ENCODE measurements at regions not wholly inside any gene's neighbourhood (a gene's known extent, or its start where the extent isn't known, plus 50 kb on each side); places are given as distances from the start of the nearest gene placed in this dataset.

DNA sequence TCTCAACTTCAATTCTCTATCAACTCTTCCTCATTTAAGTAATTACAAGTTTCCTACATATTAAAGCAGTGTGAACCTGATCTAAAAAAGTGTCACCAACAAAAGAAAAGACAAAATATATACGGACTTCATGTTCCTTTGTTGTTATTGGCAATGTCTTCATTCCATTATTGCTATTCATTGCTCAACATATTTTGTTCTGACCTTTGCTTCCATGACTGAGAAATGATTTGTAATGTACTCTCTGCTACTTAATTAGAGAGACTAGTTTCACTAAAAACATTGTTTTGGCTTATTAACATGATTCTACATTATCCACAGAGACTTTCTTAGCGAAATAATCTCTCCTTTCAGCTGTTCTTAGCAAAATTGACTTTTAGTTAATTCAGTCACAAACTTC, 657.2 kb upstream of the ROBO1 start:
- no peak for TF ChIP-seq CTCF (conservative IDR thresholded peaks at IDR 0.05; ENCODE audit: low read length)
- no peak for TF ChIP-seq EZH2phosphoT487 (IDR thresholded peaks at IDR 0.05; ENCODE audit: borderline replicate concordance, low read depth, low read length)
